K562 (cell line): ENCODE measurements at regions not wholly inside any gene's neighbourhood (a gene's known extent, or its start where the extent isn't known, plus 50 kb on each side); places are given as distances from the start of the nearest gene placed in this dataset.

Experiments used
- ATF7 ChIP-seq: fragments of 450-650 bp; IDR thresholded peaks from 2 replicates; pipeline ENCODE4 v1.7.1; 2014; ENCODE audit warnings: mild to moderate bottlenecking, moderate library complexity
- BCLAF1 ChIP-seq, 2 experiments: fragments of 450-650 bp in 1 of 2; IDR thresholded peaks; 2 replicates each; pipeline ENCODE4 v1.6.1; 2011 to 2017; ENCODE audit warnings: low read depth in 2 of 2, antibody characterized with exemption in 1 of 2, borderline replicate concordance in 1 of 2, low read length in 1 of 2, mild to moderate bottlenecking in 1 of 2, mixed read lengths in 1 of 2; ENCODE audit not compliant: control insufficient read depth in 1 of 2
- BCOR ChIP-seq: fragments of 450-650 bp; IDR thresholded peaks from 2 replicates; pipeline ENCODE4 v1.6.1; 2016
- CEBPZ ChIP-seq: fragments of 150-350 bp; IDR thresholded peaks from 2 replicates; pipeline ENCODE4 v1.6.1; 2014; ENCODE audit warnings: low read depth, mild to moderate bottlenecking, low read length, borderline replicate concordance
- DPF2 ChIP-seq: fragments of 450-650 bp; IDR thresholded peaks from 2 replicates; pipeline ENCODE4 v1.6.1; 2016
- HDAC8 ChIP-seq: fragments of 450-650 bp; IDR thresholded peaks from 2 replicates; pipeline ENCODE4 v1.6.1; 2016; ENCODE audit warnings: mild to moderate bottlenecking, missing genetic modification characterization, moderate library complexity, missing compliant biosample characterization
- HINFP ChIP-seq: fragments of 450-650 bp; conservative IDR thresholded peaks from 2 replicates; pipeline ENCODE4 v1.6.1; 2016; ENCODE audit warnings: missing genetic modification characterization, low read depth, mild to moderate bottlenecking, control low read depth, missing compliant biosample characterization
- HSF4 ChIP-seq: fragments of 250-450 bp; sonication (Bioruptor Pico); IDR thresholded peaks from 2 replicates; pipeline ENCODE4 v2.1.2; 2022; ENCODE audit warnings: mild to moderate bottlenecking, moderate library complexity, borderline replicate concordance
- KLF13 ChIP-seq: fragments of 450-650 bp; IDR thresholded peaks from 2 replicates; pipeline ENCODE4 v1.6.1; 2016; ENCODE audit warnings: missing genetic modification characterization, low read depth, mild to moderate bottlenecking, missing compliant biosample characterization, moderate library complexity, borderline replicate concordance
- LEF1 ChIP-seq: fragments of 450-650 bp; IDR thresholded peaks from 2 replicates; pipeline ENCODE4 v1.6.1; 2016; ENCODE audit warnings: mild to moderate bottlenecking
- NFXL1 ChIP-seq: fragments of 450-650 bp; formaldehyde crosslinking; IDR thresholded peaks from 2 replicates; pipeline ENCODE4 v1.4.0; 2021; ENCODE audit warnings: mild to moderate bottlenecking
- RBBP5 ChIP-seq: fragments of 200-600 bp; sonication (generic); IDR thresholded peaks from 2 replicates; pipeline ENCODE4 v1.6.1; 2012; ENCODE audit warnings: borderline replicate concordance, mild to moderate bottlenecking, low read length, control low read depth, inconsistent platforms; ENCODE audit not compliant: insufficient read depth, poor library complexity, severe bottlenecking
- TBP ChIP-seq: optimal IDR thresholded peaks from 2 replicates; pipeline ENCODE3; 2011; ENCODE audit warnings: low read depth, low read length, improper control_type of control experiment
- TRIM24 ChIP-seq, 2 experiments: fragments of 450-650 bp; IDR thresholded peaks; 2 replicates each; pipeline ENCODE4 v1.6.1; 2016
- TSHZ1 ChIP-seq: fragments of 250-450 bp; sonication (Bioruptor Pico); IDR thresholded peaks from 2 replicates; pipeline ENCODE4 v1.4.0; 2020; ENCODE audit warnings: mild to moderate bottlenecking, moderate library complexity

GRCh38 chr7:25495342-25496250 lies 267.3 kb upstream of the NPVF start (continued):
- TF ChIP-seq CEBPZ (no peak), HDAC8 (tag) (no peak), KLF13 (tag) (no peak), TBP (no peak), RBBP5 (no peak), NFXL1 (CRISPR knock-in tag) (no peak), LEF1 (peak; percentile 83), BCLAF1 (IDR thresholded peaks at IDR 0.05; ENCODE audit: borderline replicate concordance in 1 of 2, control insufficient read depth in 1 of 2, low read depth in 2 of 2, low read length in 1 of 2) (no peak), HSF4 (CRISPR knock-in tag) (no peak), BCOR (peak; percentile 90), ATF7 (peak; percentile 74), DPF2 (peak; percentile 97), TRIM24 (IDR thresholded peaks at IDR 0.05) (peak; percentile 93 to 95), TSHZ1 (CRISPR knock-in tag) (no peak), HINFP (no peak)
